ENCODE measurements at regions not wholly inside any gene's neighbourhood (a gene's known extent, or its start where the extent isn't known, plus 50 kb on each side); places are given as distances from the start of the nearest gene placed in this dataset.
"Not testable (repeated sequence)": the region's sequence is repeated elsewhere in the genome, so short reads cannot be mapped to it uniquely, and the experiment has no call there.

GRCh38 chr9:66824169-66824568 lies 76.4 kb upstream of the ZNF658 start:
- ATAC-seq; DNase-seq (ENCODE audit: low spot score): not testable (repeated sequence)

- DNase-seq (ENCODE audit: low spot score); ATAC-seq: not testable (repeated sequence)
Measured at GRCh38 chr9:66829853-66830252, 70.7 kb upstream of the ZNF658 start.

GRCh38 chr9:66830777-66831497 lies 69.6 kb upstream of the ZNF658 start:
- ATAC-seq; DNase-seq (ENCODE audit: low spot score): not testable (repeated sequence)

- DNase-seq (ENCODE audit: low spot score); ATAC-seq: not testable (repeated sequence)
Measured at GRCh38 chr9:66832222-66832621, 68.3 kb upstream of the ZNF658 start.

- not testable (repeated sequence) for DNase-seq (ENCODE audit: low spot score); ATAC-seq
Measured at GRCh38 chr9:66837242-66837937, 63.1 kb upstream of the ZNF658 start.

Measured in left lobe of liver (tissue), 2 donors.